ENCODE measurements at regions not wholly inside any gene's neighbourhood (a gene's known extent, or its start where the extent isn't known, plus 50 kb on each side); places are given as distances from the start of the nearest gene placed in this dataset.
A peak's percentile ranks its signal among the peaks of the same experiment; 100 is the strongest.

DNA sequence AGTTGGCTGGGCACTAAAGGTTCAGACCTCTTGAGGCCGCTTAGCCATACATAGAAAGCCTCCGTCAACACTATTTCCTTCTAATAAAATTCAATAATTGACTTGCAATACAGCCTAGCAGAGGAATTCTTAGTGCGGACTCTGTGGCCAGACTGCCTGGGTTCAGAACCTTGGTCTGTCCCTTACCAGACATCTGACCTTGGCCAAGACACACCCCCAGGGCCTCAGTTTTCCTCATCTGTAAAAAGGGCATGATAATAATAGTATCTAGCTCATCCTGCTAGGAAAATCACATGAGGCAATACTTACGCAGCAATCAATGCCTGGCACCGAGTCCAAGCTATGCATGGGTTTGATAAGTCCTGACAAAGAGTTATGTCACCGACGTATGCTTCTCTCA is 148.2 kb upstream of the SOD1 start:
- no peaks in the 10 kb centered on the region for H3K9me3 Mint-ChIP-seq
- peaks cover 26% of the 10 kb centered on the region for H3K4me1 Mint-ChIP-seq (ENCODE audit: low read depth)
- no peak overlapping the region for H3K4me3 Mint-ChIP-seq
- ATAC-seq (no peak), DNase-seq (no peak)
- no peaks in the 10 kb centered on the region for H3K36me3 Mint-ChIP-seq (ENCODE audit: insufficient read depth)
- H3K27me3 Mint-ChIP-seq (ENCODE audit: low read depth): no peaks in the 10 kb centered on the region

DNA sequence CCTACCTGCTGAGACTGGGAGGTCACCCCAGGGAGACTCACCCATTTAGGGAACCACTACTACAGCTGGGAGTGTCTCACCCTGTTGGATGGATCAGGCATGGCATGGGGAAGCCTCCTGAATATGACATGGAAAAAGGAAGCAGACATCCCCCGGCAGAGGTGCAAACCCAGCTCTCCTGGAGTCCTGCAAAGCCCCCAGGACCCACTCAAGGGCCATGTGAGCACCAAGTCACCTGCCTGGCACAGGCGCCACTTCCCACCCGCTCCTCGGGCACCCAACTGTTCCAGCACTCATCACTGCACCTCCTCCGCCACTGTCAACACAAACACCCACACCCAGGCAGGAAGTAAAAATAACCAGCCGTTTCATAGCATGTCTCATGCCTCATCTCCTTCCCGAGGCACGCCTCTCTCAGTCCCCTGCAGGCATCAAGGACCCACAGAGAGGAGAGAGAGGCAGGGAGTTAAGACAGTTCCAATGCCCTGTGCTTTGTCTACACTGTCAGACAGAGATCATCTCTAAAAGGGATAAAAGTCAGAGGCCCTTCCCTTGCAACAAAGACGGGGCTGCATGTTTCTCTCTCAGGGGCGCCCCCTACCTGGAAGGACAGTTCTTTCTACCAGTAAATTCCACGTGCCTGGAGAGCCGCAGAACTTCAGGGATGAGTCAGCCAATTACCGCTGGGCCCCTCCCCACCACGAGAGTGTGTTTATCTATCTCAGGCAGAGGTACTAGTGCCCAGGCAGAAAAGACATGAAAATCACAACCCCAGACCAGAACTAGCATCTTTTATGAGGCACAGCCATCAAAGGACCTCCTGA is 150.1 kb upstream of the SOD1 start:
- Mint-ChIP-seq H3K4me3 (no peak overlapping the region), H3K4me1 (ENCODE audit: low read depth) (peaks cover 35% of the 10 kb centered on the region), H3K27me3 (ENCODE audit: low read depth) (no peaks in the 10 kb centered on the region), H3K36me3 (ENCODE audit: insufficient read depth) (no peaks in the 10 kb centered on the region), H3K9me3 (no peaks in the 10 kb centered on the region)
- DNase-seq: peak; percentile 78
- ATAC-seq: peak; percentile 87 to 92

DNA sequence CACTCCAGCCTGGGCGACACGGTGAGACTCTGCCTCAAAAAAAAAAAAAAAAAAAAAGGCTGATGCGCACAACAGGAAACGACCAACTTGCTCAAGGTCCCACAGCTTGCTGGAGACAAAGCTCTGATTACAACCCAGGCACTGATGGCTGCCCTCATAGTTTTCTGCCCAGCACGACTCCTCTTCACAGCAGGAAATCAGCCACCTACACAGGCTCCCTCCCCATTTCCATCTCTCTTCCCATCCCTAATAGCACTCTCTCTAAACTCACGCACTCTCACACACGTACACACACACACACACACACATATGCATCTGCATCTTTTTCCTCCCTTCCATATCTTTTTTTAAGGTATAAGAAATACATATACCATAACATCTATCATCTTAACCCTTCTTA is 153.5 kb upstream of the SOD1 start:
- Mint-ChIP-seq H3K4me3 (no peak overlapping the region), H3K36me3 (ENCODE audit: insufficient read depth) (no peaks in the 10 kb centered on the region), H3K4me1 (ENCODE audit: low read depth) (peaks cover 35% of the 10 kb centered on the region), H3K9me3 (no peaks in the 10 kb centered on the region), H3K27me3 (ENCODE audit: low read depth) (no peaks in the 10 kb centered on the region)
- ATAC-seq (no peak), DNase-seq (no peak)

DNA sequence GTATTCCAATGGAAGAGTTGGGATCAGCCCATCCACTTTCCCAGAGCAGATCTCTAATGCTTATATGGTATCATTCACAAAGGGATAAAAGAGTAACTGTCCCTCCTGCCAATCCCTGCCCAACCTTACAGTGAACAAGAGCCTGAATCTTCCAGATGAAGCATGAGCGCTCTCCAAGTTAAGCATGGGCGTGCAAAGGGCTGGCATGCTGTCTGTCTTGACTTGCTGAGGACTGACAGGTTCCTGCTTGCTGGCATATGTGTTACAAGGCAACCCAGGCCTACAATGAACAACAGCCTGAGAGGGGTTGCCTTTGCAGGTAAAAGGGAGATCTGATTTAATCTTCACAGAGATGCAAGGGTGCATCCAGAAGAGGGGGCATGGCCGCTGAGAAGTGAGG is 155.6 kb upstream of the SOD1 start:
- Mint-ChIP-seq H3K36me3 (ENCODE audit: insufficient read depth) (no peaks in the 10 kb centered on the region), H3K27me3 (ENCODE audit: low read depth) (no peaks in the 10 kb centered on the region), H3K4me3 (no peak overlapping the region), H3K9me3 (no peaks in the 10 kb centered on the region), H3K4me1 (ENCODE audit: low read depth) (peaks cover 21% of the 10 kb centered on the region)
- ATAC-seq: no peak
- DNase-seq: no peak

DNA sequence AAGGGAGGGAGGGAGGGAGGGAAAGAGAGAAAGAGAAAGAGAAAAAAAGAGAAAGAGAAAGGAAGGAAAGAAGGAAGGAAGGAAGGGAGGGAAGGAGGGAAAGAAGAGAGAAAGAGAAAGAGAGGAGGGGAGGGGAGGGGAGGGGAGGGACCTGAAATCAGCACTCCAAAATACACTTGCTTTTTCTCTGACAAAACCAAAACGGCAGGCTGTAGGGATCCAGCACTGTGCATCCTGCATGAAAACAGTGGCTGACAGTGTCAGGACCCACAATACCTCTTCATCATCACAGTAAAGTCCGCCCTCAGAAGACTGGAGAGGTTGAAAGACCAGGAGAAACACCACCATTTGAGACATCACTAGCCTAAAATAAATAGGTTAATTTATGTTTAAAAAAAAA is 156.0 kb upstream of the SOD1 start:
- Mint-ChIP-seq H3K27me3 (ENCODE audit: low read depth) (no peaks in the 10 kb centered on the region), H3K4me1 (ENCODE audit: low read depth) (peaks cover 17% of the 10 kb centered on the region), H3K36me3 (ENCODE audit: insufficient read depth) (no peaks in the 10 kb centered on the region), H3K9me3 (no peaks in the 10 kb centered on the region), H3K4me3 (no peak overlapping the region)
- ATAC-seq: no peak
- no peak for DNase-seq

DNA sequence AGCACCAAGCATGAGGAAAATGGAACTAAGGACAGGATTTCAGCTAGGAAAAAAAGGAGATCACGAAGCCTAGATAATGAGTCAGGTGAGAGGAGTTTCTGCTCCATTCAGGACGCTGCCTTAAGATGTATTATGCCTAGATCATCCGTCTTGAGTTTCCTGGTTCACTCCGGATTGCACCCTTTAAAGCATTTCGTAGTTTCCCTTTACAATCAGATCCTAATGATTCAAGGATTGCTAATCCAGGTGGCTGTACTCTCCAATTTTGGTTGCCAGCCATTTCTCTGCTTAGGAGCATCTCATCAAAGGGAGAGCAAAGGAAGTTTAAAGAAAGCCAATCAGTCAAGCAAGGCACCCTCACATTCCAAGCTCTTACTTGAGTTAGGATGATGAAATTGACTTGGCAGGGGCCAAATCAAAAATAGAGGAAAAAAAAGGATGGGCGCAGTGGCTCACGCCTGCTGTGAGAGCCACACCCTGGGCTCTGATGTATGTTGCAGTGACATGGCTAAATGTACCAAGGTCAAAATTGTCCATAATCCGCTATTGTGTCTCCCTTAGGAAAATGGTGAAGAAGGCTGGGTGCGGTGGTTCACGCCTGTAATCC is 156.9 kb upstream of the SOD1 start:
- ATAC-seq (no peak), DNase-seq (no peak)
- Mint-ChIP-seq H3K27me3 (ENCODE audit: low read depth) (no peaks in the 10 kb centered on the region), H3K9me3 (no peaks in the 10 kb centered on the region), H3K36me3 (ENCODE audit: insufficient read depth) (no peaks in the 10 kb centered on the region), H3K4me3 (no peak overlapping the region), H3K4me1 (ENCODE audit: low read depth) (peaks cover 17% of the 10 kb centered on the region)

DNA sequence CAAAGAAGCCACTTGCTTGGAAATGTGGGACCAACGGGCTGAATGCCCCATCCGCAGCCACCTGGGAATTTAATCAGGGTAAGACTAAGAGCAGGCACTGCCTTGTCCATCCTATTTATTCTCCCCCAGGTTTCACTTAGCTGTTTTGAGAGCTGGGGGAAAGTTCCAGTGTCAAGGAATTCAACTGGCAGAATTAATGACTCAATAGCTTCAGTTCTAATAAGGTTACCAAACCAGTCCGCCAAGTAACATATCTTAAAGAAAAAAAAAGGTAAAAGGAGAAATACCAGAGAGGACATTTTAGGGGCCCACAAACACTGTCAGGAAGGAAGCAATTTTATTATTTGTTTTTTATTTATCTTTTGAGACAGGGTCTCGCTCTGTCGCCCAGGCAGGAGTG is 157.6 kb upstream of the SOD1 start:
- no peak overlapping the region for H3K4me3 Mint-ChIP-seq
- H3K4me1 Mint-ChIP-seq (ENCODE audit: low read depth): peaks cover 15% of the 10 kb centered on the region
- DNase-seq: no peak
- no peak for ATAC-seq
- no peaks in the 10 kb centered on the region for H3K36me3 Mint-ChIP-seq (ENCODE audit: insufficient read depth)
- no peaks in the 10 kb centered on the region for H3K27me3 Mint-ChIP-seq (ENCODE audit: low read depth)
- no peaks in the 10 kb centered on the region for H3K9me3 Mint-ChIP-seq

DNA sequence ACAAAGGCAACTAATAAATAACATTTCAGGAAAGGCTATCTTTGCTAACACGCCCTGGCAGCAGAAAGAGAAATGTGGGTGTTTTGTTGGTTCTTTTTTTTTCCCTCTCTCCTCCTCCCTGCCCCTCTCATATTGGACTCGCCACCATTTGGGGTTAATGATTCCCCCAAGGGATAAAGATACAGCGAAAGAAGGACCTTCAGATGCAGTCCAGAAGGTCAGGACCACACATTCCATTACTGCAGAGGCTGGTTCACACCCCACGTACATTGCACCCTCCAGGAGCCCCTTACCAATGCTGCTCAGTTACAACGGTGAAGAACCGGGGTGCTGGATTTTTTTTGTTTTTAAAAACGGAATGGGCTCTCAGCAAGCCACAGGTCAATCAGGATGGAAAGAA is 156.9 kb upstream of the TIAM1 start:
- Mint-ChIP-seq H3K4me1 (ENCODE audit: low read depth) (peaks cover 6% of the 10 kb centered on the region), H3K27me3 (ENCODE audit: low read depth) (no peaks in the 10 kb centered on the region), H3K36me3 (ENCODE audit: insufficient read depth) (no peaks in the 10 kb centered on the region), H3K4me3 (no peak overlapping the region), H3K9me3 (no peaks in the 10 kb centered on the region)
- ATAC-seq (no peak), DNase-seq (no peak)

DNA sequence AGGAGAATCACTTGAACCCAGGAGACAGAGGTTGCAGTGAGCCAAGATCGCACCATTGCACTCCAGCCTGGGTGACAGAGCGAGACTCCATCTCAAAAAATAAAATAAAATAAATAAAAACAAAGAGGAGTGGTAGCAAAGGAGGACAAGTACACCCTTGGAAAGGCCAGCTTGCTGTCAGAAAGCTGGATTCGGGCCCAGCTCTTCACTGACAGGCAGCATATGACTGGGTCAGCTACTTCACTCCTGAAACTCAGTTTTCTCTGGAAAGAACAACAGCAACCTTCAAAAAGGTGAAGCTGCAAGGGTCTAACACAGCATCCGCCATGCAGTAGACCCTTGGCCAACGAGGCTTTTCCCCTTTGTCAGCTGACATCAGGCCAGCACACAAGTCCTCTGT is 156.0 kb upstream of the TIAM1 start:
- Mint-ChIP-seq H3K4me3 (no peak overlapping the region), H3K36me3 (ENCODE audit: insufficient read depth) (no peaks in the 10 kb centered on the region)
- no peak for ATAC-seq

DNA sequence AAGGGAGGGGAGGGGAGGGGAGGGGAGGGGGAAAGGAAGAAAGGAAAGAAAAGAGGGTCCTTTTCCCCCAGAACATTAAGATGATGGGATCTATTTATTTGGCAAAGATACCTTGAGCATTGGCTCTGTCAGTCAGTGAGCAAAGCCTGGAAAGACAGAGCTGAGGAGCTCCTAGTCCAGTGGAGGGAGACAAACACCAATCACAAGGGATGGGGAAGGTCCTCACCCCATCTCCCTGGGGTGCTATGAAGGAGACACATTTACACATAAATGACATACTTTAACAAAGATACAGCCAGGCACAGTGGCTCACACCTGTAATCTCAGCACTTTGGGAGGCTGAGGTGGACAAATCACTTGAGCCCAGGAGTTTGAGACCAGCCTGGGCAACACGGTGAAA is 154.9 kb upstream of the TIAM1 start:
- Mint-ChIP-seq H3K9me3 (no peaks in the 10 kb centered on the region), H3K4me1 (ENCODE audit: low read depth) (no peaks in the 10 kb centered on the region), H3K4me3 (no peak overlapping the region), H3K36me3 (ENCODE audit: insufficient read depth) (no peaks in the 10 kb centered on the region), H3K27me3 (ENCODE audit: low read depth) (no peaks in the 10 kb centered on the region)
- ATAC-seq (no peak), DNase-seq (no peak)

More for the DNA sequence above, 156.0 kb upstream of the TIAM1 start:
- Mint-ChIP-seq H3K9me3 (no peaks in the 10 kb centered on the region), H3K4me1 (ENCODE audit: low read depth) (no peaks in the 10 kb centered on the region), H3K27me3 (ENCODE audit: low read depth) (no peaks in the 10 kb centered on the region)
- DNase-seq: no peak

DNA sequence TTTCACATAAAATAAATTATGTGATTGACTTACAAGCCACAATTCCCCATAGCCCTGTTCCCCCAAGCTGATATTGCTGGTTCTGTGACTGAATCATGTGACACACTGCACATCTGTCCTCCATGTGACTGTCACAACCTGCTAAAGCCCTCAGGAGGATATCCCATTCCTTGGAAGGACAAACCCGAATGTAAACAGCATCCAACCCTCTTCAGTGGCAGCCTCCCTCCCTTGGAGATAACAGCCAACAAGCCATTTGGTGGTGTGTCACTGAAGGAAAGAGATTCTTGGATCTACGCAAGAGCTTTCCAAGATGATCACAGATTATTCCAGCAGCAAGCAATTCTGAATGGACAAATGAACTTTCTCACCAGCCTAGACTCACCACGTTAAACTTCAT is 153.9 kb upstream of the TIAM1 start:
- DNase-seq: no peak
- no peak overlapping the region for H3K4me3 Mint-ChIP-seq
- no peaks in the 10 kb centered on the region for H3K27me3 Mint-ChIP-seq (ENCODE audit: low read depth)
- no peaks in the 10 kb centered on the region for H3K9me3 Mint-ChIP-seq
- H3K4me1 Mint-ChIP-seq (ENCODE audit: low read depth): no peaks in the 10 kb centered on the region
- no peak for ATAC-seq
- H3K36me3 Mint-ChIP-seq (ENCODE audit: insufficient read depth): no peaks in the 10 kb centered on the region

DNA sequence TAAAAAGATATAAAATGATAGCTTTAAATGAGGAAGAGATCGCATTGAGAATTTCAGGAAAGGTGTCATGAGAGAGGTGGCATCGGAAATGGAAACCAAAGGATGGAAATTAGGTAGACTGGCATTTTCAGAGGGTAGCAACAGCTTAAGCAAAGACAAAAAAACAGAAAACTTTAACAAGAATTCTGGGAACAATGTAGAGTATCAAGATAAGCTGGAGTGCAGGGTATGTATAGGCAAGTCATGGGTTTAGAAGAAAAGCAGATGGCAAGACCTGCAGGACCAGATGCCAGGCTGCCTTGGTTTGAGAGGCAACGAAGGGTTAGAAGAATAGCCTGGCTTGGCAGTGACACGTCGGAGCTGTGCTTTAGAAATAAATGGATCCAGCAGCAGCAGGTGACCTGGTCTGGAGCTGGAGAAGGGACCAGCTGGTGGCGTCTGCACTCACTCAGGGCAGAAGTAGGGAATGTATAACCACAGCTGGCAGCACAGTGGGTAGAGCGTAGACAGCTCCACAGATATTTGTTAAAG is 149.4 kb upstream of the TIAM1 start:
- Mint-ChIP-seq H3K4me3 (no peak overlapping the region), H3K36me3 (ENCODE audit: insufficient read depth) (no peaks in the 10 kb centered on the region), H3K9me3 (no peaks in the 10 kb centered on the region), H3K4me1 (ENCODE audit: low read depth) (peaks cover 2% of the 10 kb centered on the region), H3K27me3 (ENCODE audit: low read depth) (no peaks in the 10 kb centered on the region)
- DNase-seq: no peak
- no peak for ATAC-seq

DNA sequence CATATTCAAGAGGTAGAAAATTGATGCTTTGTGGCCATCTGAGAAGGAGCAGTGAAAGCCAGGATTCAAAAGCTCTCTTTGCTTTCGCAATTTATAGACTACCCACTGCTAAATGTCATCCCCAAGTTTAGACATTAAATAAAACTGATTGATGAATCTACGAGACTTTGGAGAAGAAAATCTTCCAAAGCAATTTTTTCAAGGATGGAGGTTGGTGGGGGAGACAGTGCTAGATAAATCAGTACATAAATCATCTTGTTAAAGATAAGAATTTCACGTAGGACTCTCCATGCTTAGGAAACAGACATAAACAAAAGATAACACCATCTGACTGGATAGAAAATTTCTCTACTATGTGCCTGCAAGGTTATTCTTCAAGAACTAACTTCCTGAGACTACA is 147.6 kb upstream of the TIAM1 start:
- Mint-ChIP-seq H3K36me3 (ENCODE audit: insufficient read depth) (no peaks in the 10 kb centered on the region), H3K4me3 (no peak overlapping the region), H3K9me3 (no peaks in the 10 kb centered on the region), H3K4me1 (ENCODE audit: low read depth) (peaks cover 2% of the 10 kb centered on the region), H3K27me3 (ENCODE audit: low read depth) (no peaks in the 10 kb centered on the region)
- ATAC-seq (no peak), DNase-seq (no peak)

DNA sequence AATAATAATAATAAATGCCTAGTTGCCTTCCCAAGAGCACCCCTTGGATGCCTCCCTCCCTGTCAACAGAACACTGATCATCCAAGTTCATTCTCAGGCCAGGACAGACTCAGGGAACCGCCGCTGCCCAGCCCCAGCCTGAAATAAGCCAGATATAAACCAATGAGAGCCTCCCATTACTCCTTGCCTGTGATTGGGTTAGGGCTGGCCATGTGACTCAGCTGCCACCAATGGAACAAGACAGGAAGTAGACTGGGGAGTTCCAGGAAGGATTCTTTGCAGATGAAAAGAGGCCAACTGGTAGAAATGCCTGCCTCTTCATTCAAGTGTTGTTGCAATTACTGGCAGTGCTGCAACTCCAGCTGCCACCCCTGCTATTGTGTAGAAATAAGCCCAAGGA is 146.4 kb upstream of the TIAM1 start:
- DNase-seq (no peak), ATAC-seq (no peak)
- Mint-ChIP-seq H3K4me3 (no peak overlapping the region), H3K4me1 (ENCODE audit: low read depth) (peaks cover 2% of the 10 kb centered on the region), H3K36me3 (ENCODE audit: insufficient read depth) (no peaks in the 10 kb centered on the region), H3K9me3 (peaks cover 5% of the 10 kb centered on the region), H3K27me3 (ENCODE audit: low read depth) (no peaks in the 10 kb centered on the region)

DNA sequence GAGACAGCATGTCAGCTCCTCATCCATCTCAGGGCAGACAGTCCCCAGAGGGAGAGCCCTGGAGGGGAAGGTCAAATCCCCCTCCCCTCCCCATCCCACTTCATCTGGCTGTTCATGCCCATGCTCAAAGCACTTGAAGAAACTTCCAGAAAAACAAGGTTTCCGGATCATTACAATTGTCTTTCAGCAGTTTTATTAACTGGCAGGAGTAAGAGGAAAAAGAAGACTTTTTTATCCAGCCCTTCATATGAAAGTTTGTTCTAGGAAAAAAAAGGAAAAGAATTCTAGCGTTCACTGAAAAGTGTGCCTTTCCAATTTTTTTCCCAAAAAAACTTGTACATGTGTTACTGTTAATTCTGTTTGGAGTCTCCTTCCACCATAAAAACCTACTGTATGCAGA is 145.7 kb upstream of the TIAM1 start:
- DNase-seq (no peak), ATAC-seq (no peak)
- peaks cover 2% of the 10 kb centered on the region for H3K4me1 Mint-ChIP-seq (ENCODE audit: low read depth)
- no peaks in the 10 kb centered on the region for H3K27me3 Mint-ChIP-seq (ENCODE audit: low read depth)
- H3K9me3 Mint-ChIP-seq: peaks cover 8% of the 10 kb centered on the region
- no peak overlapping the region for H3K4me3 Mint-ChIP-seq
- peaks cover 3% of the 10 kb centered on the region for H3K36me3 Mint-ChIP-seq (ENCODE audit: insufficient read depth)
